RCC 7860 (cell line): ENCODE measurements at regions not wholly inside any gene's neighbourhood (a gene's known extent, or its start where the extent isn't known, plus 50 kb on each side); places are given as distances from the start of the nearest gene placed in this dataset.

Source experiments
- DNase-seq: peaks from one replicate; pipeline ENCODE4 v3.0.0-alpha.2; 2015; ENCODE audit warnings: low spot score
- FAIRE-seq: peaks from 2 replicates; lab custom pipeline; 2012; peaks lifted over from hg19 to GRCh38; lab: Jason Lieb, UNC

GRCh38 chr11:33559567-33559966 is 141.1 kb downstream of the C11orf91 start:
- FAIRE-seq (no peak), DNase-seq (no peak)

GRCh38 chr11:33558097-33558496 is 142.5 kb downstream of the C11orf91 start:
- no peak for FAIRE-seq

GRCh38 chr11:33557201-33557600 is 143.4 kb downstream of the C11orf91 start:
- DNase-seq = peak; percentile 40
- FAIRE-seq = no peak

More at GRCh38 chr11:33558097-33558496, 142.5 kb downstream of the C11orf91 start:
- no peak for DNase-seq

GRCh38 chr11:33554219-33554618 is 146.4 kb downstream of the C11orf91 start:
- DNase-seq = no peak
- no peak for FAIRE-seq

- no peak for FAIRE-seq
- no peak for DNase-seq
Measured at GRCh38 chr11:33553486-33553885, 147.1 kb downstream of the C11orf91 start.

GRCh38 chr11:33552756-33553155 is 147.9 kb downstream of the C11orf91 start:
- FAIRE-seq (no peak), DNase-seq (peak; percentile 10)

GRCh38 chr11:33551051-33551450 is 149.6 kb downstream of the C11orf91 start:
- DNase-seq (no peak), FAIRE-seq (no peak)

GRCh38 chr11:33549483-33549882 is 151.1 kb downstream of the C11orf91 start:
- FAIRE-seq (no peak), DNase-seq (no peak)

- FAIRE-seq (no peak), DNase-seq (no peak)
Measured at GRCh38 chr11:33545931-33546330, 154.7 kb downstream of the C11orf91 start.

- no peak for FAIRE-seq
- no peak for DNase-seq
Measured at GRCh38 chr11:33544593-33545373, 155.8 kb downstream of the C11orf91 start.

- FAIRE-seq (no peak), DNase-seq (no peak)
Measured at GRCh38 chr11:33543823-33544222, 156.8 kb downstream of the C11orf91 start.

GRCh38 chr11:33542921-33543320 is 157.7 kb downstream of the C11orf91 start:
- no peak for FAIRE-seq
- DNase-seq = no peak

GRCh38 chr11:33540946-33541915 is 159.4 kb downstream of the C11orf91 start:
- no peak for FAIRE-seq
- DNase-seq = no peak

- FAIRE-seq = no peak
Measured at GRCh38 chr11:33540427-33540826, 160.2 kb downstream of the C11orf91 start.

GRCh38 chr11:33539751-33540150 is 160.9 kb downstream of the C11orf91 start:
- no peak for DNase-seq
- FAIRE-seq = no peak

More at GRCh38 chr11:33540427-33540826, 160.2 kb downstream of the C11orf91 start:
- DNase-seq = no peak

- FAIRE-seq (no peak), DNase-seq (no peak)
Measured at GRCh38 chr11:33538726-33539125, 161.9 kb downstream of the C11orf91 start.

GRCh38 chr11:33536178-33536577 is 164.4 kb downstream of the C11orf91 start:
- no peak for DNase-seq
- FAIRE-seq = no peak

- FAIRE-seq (no peak), DNase-seq (no peak)
Measured at GRCh38 chr11:33534575-33534974, 166.1 kb downstream of the C11orf91 start.

GRCh38 chr11:33533386-33534052 is 167.1 kb downstream of the C11orf91 start:
- no peak for DNase-seq
- no peak for FAIRE-seq

- no peak for FAIRE-seq
- DNase-seq = no peak
Measured at GRCh38 chr11:33532720-33533385, 167.8 kb downstream of the C11orf91 start.

- DNase-seq (no peak), FAIRE-seq (no peak)
Measured at GRCh38 chr11:33532257-33532656, 168.4 kb downstream of the C11orf91 start.
